ENCODE measurements at regions not wholly inside any gene's neighbourhood (a gene's known extent, or its start where the extent isn't known, plus 50 kb on each side); places are given as distances from the start of the nearest gene placed in this dataset.

- DNase-seq, result no peak
- POLR2A ChIA-PET, result no interaction called here
- Mint-ChIP-seq H3K27ac (no peak overlapping the region), H3K27me3 (no peaks in the 10 kb centered on the region), H3K4me3 (no peak overlapping the region), H3K9me3 (peaks cover 3% of the 10 kb centered on the region), H3K36me3 (no peaks in the 10 kb centered on the region), H3K4me1 (ENCODE audit: low read depth) (no peaks in the 10 kb centered on the region)
- CTCF ChIA-PET, result no interaction called here
- intact Hi-C loops (cut with micrococcal nuclease), result no loop called here
Observed at GRCh38 chr6:22099923-22100322, 196.9 kb downstream of the PRL start.

- DNase-seq, result no peak
- peaks cover 3% of the 10 kb centered on the region for H3K9me3 Mint-ChIP-seq
- intact Hi-C loops (cut with micrococcal nuclease), result no loop called here
- CTCF ChIA-PET, result no interaction called here
- H3K36me3 Mint-ChIP-seq, result no peaks in the 10 kb centered on the region
- H3K27ac Mint-ChIP-seq, result no peak overlapping the region
- H3K27me3 Mint-ChIP-seq, result no peaks in the 10 kb centered on the region
- POLR2A ChIA-PET, result no interaction called here
- no peak overlapping the region for H3K4me3 Mint-ChIP-seq
- H3K4me1 Mint-ChIP-seq (ENCODE audit: low read depth), result no peaks in the 10 kb centered on the region
Observed at GRCh38 chr6:22101163-22101562, 195.7 kb downstream of the PRL start.

GRCh38 chr6:22102671-22103070 is 194.2 kb downstream of the PRL start:
- Mint-ChIP-seq H3K9me3 (peaks cover 3% of the 10 kb centered on the region), H3K4me3 (no peak overlapping the region), H3K27ac (no peak overlapping the region), H3K36me3 (no peaks in the 10 kb centered on the region), H3K27me3 (no peaks in the 10 kb centered on the region), H3K4me1 (ENCODE audit: low read depth) (no peaks in the 10 kb centered on the region)
- POLR2A ChIA-PET, result no interaction called here
- CTCF ChIA-PET, result no interaction called here
- DNase-seq, result no peak
- intact Hi-C loops (cut with micrococcal nuclease), result no loop called here

- ChIA-PET CTCF (no interaction called here), POLR2A (no interaction called here)
- Mint-ChIP-seq H3K27me3 (no peaks in the 10 kb centered on the region), H3K9me3 (peaks cover 3% of the 10 kb centered on the region), H3K36me3 (no peaks in the 10 kb centered on the region), H3K27ac (no peak overlapping the region), H3K4me3 (no peak overlapping the region), H3K4me1 (ENCODE audit: low read depth) (no peaks in the 10 kb centered on the region)
- intact Hi-C loops (cut with micrococcal nuclease), result no loop called here
- no peak for DNase-seq
Observed at GRCh38 chr6:22106451-22106850, 190.4 kb downstream of the PRL start.

GRCh38 chr6:22106961-22107360 is 189.9 kb downstream of the PRL start:
- peaks cover 3% of the 10 kb centered on the region for H3K9me3 Mint-ChIP-seq
- H3K27ac Mint-ChIP-seq, result no peak overlapping the region
- no peaks in the 10 kb centered on the region for H3K27me3 Mint-ChIP-seq
- ChIA-PET CTCF (no interaction called here), POLR2A (no interaction called here)
- intact Hi-C loops (cut with micrococcal nuclease), result no loop called here
- H3K4me1 Mint-ChIP-seq (ENCODE audit: low read depth), result no peaks in the 10 kb centered on the region
- H3K4me3 Mint-ChIP-seq, result no peak overlapping the region
- H3K36me3 Mint-ChIP-seq, result no peaks in the 10 kb centered on the region
- DNase-seq, result no peak

GRCh38 chr6:22108199-22108598 is 188.6 kb downstream of the PRL start:
- intact Hi-C loops (cut with micrococcal nuclease), result no loop called here
- no peak overlapping the region for H3K4me3 Mint-ChIP-seq

GRCh38 chr6:22110061-22110460 is 186.8 kb downstream of the PRL start:
- intact Hi-C loops (cut with micrococcal nuclease), result no loop called here
- Mint-ChIP-seq H3K27ac (no peak overlapping the region), H3K27me3 (no peaks in the 10 kb centered on the region), H3K9me3 (no peaks in the 10 kb centered on the region), H3K4me3 (no peak overlapping the region), H3K36me3 (no peaks in the 10 kb centered on the region), H3K4me1 (ENCODE audit: low read depth) (no peaks in the 10 kb centered on the region)
- ChIA-PET POLR2A (no interaction called here), CTCF (no interaction called here)
- DNase-seq, result no peak

More at GRCh38 chr6:22108199-22108598, 188.6 kb downstream of the PRL start:
- no peak overlapping the region for H3K27ac Mint-ChIP-seq
- no peaks in the 10 kb centered on the region for H3K27me3 Mint-ChIP-seq
- no peak for DNase-seq
- H3K36me3 Mint-ChIP-seq, result no peaks in the 10 kb centered on the region
- peaks cover 3% of the 10 kb centered on the region for H3K9me3 Mint-ChIP-seq
- ChIA-PET POLR2A (no interaction called here), CTCF (no interaction called here)
- H3K4me1 Mint-ChIP-seq (ENCODE audit: low read depth), result no peaks in the 10 kb centered on the region

GRCh38 chr6:22112461-22112860 is 184.4 kb downstream of the PRL start:
- Mint-ChIP-seq H3K4me3 (no peak overlapping the region), H3K36me3 (no peaks in the 10 kb centered on the region), H3K27ac (no peak overlapping the region), H3K9me3 (no peaks in the 10 kb centered on the region), H3K27me3 (no peaks in the 10 kb centered on the region), H3K4me1 (ENCODE audit: low read depth) (no peaks in the 10 kb centered on the region)
- intact Hi-C loops (cut with micrococcal nuclease), result no loop called here
- DNase-seq, result no peak
- CTCF ChIA-PET, result no interaction called here
- POLR2A ChIA-PET, result no interaction called here

GRCh38 chr6:22113026-22113766 is 183.6 kb downstream of the PRL start:
- CTCF ChIA-PET, result no interaction called here
- POLR2A ChIA-PET, result no interaction called here
- no peak overlapping the region for H3K4me3 Mint-ChIP-seq
- H3K27me3 Mint-ChIP-seq, result no peaks in the 10 kb centered on the region
- intact Hi-C loops (cut with micrococcal nuclease), result no loop called here
- no peaks in the 10 kb centered on the region for H3K36me3 Mint-ChIP-seq
- no peaks in the 10 kb centered on the region for H3K9me3 Mint-ChIP-seq
- H3K27ac Mint-ChIP-seq, result no peak overlapping the region
- no peak for DNase-seq
- no peaks in the 10 kb centered on the region for H3K4me1 Mint-ChIP-seq (ENCODE audit: low read depth)

GRCh38 chr6:22115559-22115958 is 181.3 kb downstream of the PRL start:
- ChIA-PET POLR2A (no interaction called here), CTCF (no interaction called here)
- H3K9me3 Mint-ChIP-seq, result peaks cover 7% of the 10 kb centered on the region
- intact Hi-C loops (cut with micrococcal nuclease), result no loop called here
- no peak overlapping the region for H3K4me3 Mint-ChIP-seq
- no peaks in the 10 kb centered on the region for H3K36me3 Mint-ChIP-seq
- H3K27ac Mint-ChIP-seq, result no peak overlapping the region
- no peak for DNase-seq
- H3K27me3 Mint-ChIP-seq, result no peaks in the 10 kb centered on the region
- no peaks in the 10 kb centered on the region for H3K4me1 Mint-ChIP-seq (ENCODE audit: low read depth)

GRCh38 chr6:22117631-22118030 is 179.2 kb downstream of the PRL start:
- H3K36me3 Mint-ChIP-seq, result no peaks in the 10 kb centered on the region

GRCh38 chr6:22119500-22119899 is 177.3 kb downstream of the PRL start:
- Mint-ChIP-seq H3K4me1 (ENCODE audit: low read depth) (no peaks in the 10 kb centered on the region), H3K27ac (no peak overlapping the region), H3K36me3 (no peaks in the 10 kb centered on the region), H3K4me3 (no peak overlapping the region), H3K27me3 (no peaks in the 10 kb centered on the region), H3K9me3 (peaks cover 11% of the 10 kb centered on the region)
- CTCF ChIA-PET, result no interaction called here
- POLR2A ChIA-PET, result no interaction called here
- intact Hi-C loops (cut with micrococcal nuclease), result no loop called here
- no peak for DNase-seq

More at GRCh38 chr6:22117631-22118030, 179.2 kb downstream of the PRL start:
- CTCF ChIA-PET, result no interaction called here
- DNase-seq, result no peak
- Mint-ChIP-seq H3K9me3 (peaks cover 11% of the 10 kb centered on the region), H3K4me1 (ENCODE audit: low read depth) (no peaks in the 10 kb centered on the region), H3K27me3 (no peaks in the 10 kb centered on the region), H3K27ac (no peak overlapping the region), H3K4me3 (no peak overlapping the region)
- POLR2A ChIA-PET, result no interaction called here
- intact Hi-C loops (cut with micrococcal nuclease), result no loop called here

- Mint-ChIP-seq H3K36me3 (no peaks in the 10 kb centered on the region), H3K27ac (no peak overlapping the region), H3K4me3 (no peak overlapping the region), H3K4me1 (ENCODE audit: low read depth) (no peaks in the 10 kb centered on the region), H3K9me3 (peaks cover 14% of the 10 kb centered on the region), H3K27me3 (no peaks in the 10 kb centered on the region)
- no peak for DNase-seq
- POLR2A ChIA-PET, result no interaction called here
- intact Hi-C loops (cut with micrococcal nuclease), result no loop called here
- CTCF ChIA-PET, result no interaction called here
Observed at GRCh38 chr6:22124756-22125155, 172.1 kb downstream of the PRL start.
